Putamen (tissue), 1 donor: ENCODE measurements at regions not wholly inside any gene's neighbourhood (a gene's known extent, or its start where the extent isn't known, plus 50 kb on each side); places are given as distances from the start of the nearest gene placed in this dataset.
"Not testable (repeated sequence)": the region's sequence is repeated elsewhere in the genome, so short reads cannot be mapped to it uniquely, and the experiment has no call there.

Source experiments
- DNase-seq: peaks from one replicate; pipeline ENCODE4 v3.0.0-alpha.2; 2016; ENCODE audit warnings: low spot score

- DNase-seq: no peak
Measured at GRCh38 chr10:9399275-9399983, 1344.9 kb downstream of the GATA3 start.

- not testable (repeated sequence) for DNase-seq
Measured at GRCh38 chr10:9402067-9402466, 1347.6 kb downstream of the GATA3 start.

DNA sequence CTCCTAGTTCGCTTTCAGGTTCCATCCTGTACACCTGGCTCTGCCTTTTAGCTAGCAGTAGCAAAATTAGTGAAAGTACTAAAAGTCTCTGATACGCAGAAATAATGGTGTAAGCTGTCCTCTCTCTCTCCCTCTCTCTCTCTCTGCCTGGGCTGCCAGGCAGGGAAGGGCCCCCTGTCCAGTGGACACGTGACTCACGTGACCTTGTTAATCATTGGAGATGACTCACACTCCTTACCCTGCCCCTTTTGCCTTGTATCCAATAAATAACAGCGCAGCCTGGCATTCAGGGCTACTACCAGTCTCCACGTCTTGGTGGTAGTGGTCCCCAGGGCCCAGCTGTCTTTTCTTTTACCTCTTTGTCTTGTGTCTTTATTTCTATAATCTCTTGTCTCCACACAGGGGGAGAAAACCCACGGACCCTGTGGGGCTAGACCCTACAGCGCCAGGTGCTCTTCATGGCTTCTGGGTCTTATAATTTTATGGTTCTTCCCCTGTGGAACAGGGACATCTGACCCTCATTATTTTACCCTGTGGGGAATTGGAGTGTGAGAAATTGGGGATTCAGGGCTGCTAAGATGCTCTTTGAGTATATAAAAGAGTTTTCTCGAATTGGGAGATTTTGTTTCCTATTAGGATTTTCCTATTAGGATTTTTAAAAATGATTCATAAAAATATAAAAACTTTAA, 1348.2 kb downstream of the GATA3 start:
- DNase-seq: not testable (repeated sequence)

DNA sequence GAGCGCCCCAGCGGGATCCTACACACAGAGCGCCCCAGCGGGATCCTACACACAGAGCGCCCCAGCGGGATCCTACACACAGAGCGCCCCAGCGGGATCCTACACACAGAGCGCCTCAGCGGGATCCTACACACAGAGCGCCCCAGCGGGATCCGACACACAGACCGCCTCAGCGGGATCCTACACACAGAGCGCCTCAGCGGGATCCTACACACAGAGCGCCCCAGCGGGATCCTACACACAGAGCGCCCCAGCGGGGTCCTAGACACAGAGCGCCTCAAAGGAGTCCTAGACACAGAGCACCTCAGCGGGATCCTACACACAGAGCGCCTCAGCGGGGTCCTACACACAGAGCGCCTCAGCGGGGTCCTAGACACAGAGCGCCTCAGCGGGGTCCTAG, 1352.7 kb downstream of the GATA3 start:
- DNase-seq: not testable (repeated sequence)

DNA sequence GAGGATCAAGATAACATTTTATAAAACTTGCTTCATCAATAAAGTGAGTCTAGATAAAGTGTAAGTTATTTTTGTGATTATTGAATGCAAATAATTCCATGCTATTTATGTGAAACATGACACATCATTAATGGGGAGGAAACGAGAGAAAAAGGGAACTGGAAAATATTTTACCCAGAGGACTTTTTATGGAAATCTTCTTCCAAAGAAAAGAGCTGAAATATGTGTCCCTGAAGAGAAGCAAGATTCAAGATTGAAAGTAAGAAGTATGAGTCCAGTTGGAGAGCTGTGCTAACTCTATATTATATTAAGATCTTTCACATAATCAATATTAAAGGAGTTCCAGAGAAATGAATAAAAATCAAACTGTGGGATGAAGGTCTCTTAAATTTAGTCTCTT, 1361.8 kb downstream of the GATA3 start:
- DNase-seq: no peak

GRCh38 chr10:9419757-9420156, 1365.3 kb downstream of the GATA3 start:
- no peak for DNase-seq

DNA sequence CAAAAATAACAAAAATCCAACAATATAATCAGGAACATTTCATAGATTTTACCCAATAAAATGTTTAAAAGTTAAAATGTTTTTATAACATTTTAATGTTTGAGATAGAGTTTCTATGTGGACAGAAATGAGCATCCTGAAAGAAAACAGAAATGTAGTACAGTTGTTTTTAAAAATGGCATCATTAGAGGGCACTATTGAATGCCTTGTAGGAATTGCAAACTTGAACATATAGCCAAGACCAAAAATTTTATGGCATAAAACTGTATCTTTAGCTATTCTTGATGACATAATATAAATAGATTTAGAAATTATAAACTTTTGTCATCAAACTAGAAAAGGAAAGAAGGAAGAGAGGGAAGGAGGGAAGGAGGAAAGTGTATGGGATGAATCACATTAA, 1372.7 kb downstream of the GATA3 start:
- no peak for DNase-seq

DNA sequence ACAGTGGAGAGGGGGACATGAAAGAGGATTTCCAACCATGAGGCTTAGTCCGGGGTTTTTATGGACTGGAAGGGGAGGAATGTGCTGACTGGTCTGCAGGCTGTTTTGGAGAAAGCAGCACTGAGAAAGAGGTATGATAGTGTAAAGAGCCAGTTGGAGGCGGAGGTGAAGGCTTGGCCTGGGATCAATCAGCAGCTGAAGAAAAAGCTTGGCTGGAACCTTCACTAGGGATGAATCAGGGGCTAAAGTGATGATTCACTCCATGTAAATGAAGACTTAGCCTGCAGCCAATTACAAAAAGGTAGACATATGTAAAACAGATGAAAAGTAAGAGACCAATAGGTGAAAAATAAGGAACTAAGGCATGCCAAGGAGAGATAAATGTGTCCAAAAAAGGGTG, 1382.6 kb downstream of the GATA3 start:
- DNase-seq: no peak

- no peak for DNase-seq
Measured at GRCh38 chr10:9443758-9444157, 1389.3 kb downstream of the GATA3 start.

- no peak for DNase-seq
Measured at GRCh38 chr10:9449530-9449929, 1395.0 kb downstream of the GATA3 start.

DNA sequence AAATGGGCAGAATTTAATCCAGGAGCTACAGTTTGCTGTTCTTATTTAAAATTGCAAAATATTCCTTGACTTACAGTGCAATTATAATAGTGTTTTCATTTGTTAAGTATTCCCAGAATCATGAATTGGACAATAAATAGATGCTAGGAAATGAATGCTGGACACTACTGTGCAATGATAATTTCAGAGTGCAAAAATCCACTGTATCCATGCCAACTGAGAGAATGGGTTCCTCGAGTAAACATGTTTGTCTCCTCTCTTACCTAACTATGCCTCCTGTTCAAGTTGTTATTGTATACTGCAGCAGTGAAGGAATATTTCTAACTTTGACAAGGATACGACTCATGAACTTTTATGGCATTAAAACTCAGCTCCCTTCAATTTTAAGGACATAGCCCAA, 1396.3 kb downstream of the GATA3 start:
- no peak for DNase-seq

DNA sequence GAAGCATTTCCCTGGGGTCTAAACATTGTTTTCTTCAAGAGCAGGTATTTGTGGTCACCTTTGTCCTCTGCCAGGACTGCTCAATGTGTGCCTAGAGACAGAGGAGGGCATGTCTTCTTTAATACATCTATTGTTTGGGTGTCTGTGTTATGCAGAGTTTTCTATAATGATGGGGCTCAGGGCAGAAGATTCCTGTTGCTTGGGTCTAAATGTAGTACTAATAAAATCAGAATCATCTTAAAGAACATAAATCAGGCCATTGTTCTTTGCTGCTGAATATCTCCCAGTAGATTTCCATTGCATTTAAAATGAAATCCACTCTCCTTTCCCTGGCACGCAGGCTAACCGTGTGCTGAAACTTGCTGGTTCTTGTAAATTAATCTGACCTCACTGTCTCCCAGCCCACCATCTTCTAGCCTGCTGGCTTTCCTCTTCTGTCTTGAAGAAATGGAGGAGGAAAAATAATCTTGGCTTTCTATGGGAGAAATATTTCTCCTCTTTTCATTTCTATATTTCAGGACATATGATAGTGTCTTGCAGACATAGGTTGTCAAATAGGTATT, 1396.8 kb downstream of the GATA3 start:
- no peak for DNase-seq

DNA sequence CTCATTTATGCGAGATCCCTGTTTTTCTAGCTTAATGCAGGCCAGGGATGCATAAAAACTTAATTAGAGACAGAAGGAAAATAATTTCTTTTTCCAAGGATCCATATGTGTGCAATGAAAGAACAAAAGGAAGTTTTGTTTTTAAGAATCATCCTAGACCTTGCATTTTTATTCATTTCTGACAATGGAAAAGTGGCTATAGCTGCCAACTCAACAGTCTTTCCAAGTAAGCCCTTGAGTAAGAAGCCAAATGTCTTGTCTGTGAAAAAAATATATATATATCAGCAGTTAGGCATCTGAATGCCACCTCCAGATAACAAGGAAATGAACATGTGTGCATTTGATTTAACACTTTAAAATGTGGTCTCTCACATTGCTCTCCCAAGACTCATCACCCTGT, 1397.6 kb downstream of the GATA3 start:
- DNase-seq: no peak

- not testable (repeated sequence) for DNase-seq
Measured at GRCh38 chr10:9453871-9454270, 1399.4 kb downstream of the GATA3 start.

GRCh38 chr10:9469663-9470205, 1415.2 kb downstream of the GATA3 start:
- no peak for DNase-seq

DNA sequence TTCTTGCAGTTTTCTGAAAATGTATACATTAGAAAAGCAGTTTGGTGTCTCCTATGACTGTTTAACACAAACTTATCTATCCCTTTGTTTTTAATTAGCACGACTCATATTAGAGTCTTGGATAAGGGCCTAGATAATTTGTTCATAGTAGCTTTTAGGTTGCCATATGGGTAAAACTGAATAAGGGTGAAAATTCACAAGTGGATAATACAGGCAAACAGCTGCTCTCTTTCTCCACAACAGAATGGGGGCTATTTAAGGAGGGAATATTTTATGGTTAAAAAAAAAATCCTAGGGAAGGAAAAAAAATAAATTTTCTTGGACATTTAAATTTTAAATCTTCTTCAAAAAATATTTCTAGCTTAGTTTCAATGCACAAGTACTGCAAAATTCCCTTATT, 1416.1 kb downstream of the GATA3 start:
- DNase-seq: no peak

DNA sequence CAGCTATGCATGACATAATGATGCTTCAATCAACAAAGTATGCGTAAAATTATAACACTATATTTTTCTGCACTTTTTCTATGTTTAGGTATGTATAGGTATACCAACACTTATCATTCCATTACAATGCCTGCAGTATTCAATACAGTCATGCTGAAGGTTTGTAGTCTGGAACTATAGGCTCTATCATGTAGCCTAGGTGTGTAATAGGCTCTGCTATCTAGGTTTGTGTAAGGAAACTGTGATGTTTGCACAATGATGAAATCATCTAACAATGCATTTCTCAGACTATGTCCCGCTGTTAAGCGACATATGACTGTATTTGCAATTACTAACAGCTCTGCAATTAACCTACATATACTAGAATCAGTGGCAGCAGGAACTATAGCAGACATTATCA, 1447.5 kb downstream of the GATA3 start:
- no peak for DNase-seq

- no peak for DNase-seq
Measured at GRCh38 chr10:9504227-9504626, 1449.7 kb downstream of the GATA3 start.

DNA sequence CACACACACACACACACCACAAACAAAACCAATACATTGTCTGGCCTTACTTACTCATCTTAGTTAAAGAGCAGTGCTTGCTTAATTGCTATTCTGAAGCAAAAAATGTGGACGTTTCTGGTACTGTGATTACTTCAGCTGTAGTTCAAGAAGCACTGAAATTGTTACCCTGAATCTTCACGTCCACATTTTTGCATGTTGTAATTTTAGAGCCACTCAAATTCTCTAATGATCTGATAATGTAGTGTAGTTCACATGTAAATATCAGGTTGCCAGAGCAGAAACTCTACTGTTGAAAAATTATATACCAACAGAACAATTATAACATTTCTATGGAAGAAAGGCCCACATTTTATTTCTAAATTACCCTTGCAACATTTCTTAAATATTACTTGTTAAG, 1451.1 kb downstream of the GATA3 start:
- DNase-seq: no peak

- DNase-seq: no peak
Measured at GRCh38 chr10:9508606-9509005, 1454.1 kb downstream of the GATA3 start.

- no peak for DNase-seq
Measured at GRCh38 chr10:9510626-9511025, 1456.1 kb downstream of the GATA3 start.

DNA sequence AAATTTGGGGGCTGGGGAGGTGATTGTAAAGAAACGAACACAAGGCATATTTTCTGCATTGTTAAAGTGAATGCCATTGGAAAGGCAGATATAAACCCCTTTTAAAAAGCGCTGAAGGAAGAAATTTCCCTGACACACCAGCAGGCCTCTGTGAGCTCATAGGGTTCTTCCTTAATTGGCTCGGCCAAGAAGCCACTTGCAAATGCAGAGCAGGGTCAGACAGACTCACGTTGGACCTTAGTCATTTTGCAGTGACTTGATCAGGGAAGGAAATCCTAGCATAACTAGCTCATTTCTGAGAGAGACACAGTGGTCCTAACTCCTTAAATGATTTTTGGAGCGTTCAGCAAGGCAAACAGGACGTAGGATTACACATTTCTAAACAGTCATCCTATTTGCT, 1461.4 kb downstream of the GATA3 start:
- no peak for DNase-seq

GRCh38 chr10:9535744-9536143, 1481.3 kb downstream of the GATA3 start:
- DNase-seq: no peak
